Progenitor cell of endocrine pancreas (in vitro differentiated cells): ENCODE measurements at regions not wholly inside any gene's neighbourhood (a gene's known extent, or its start where the extent isn't known, plus 50 kb on each side); places are given as distances from the start of the nearest gene placed in this dataset.
A peak's percentile ranks its signal among the peaks of the same experiment; 100 is the strongest.

ENCODE experiments used
- DNase-seq: peaks from one replicate; pipeline ENCODE4 v3.0.0; 2021; ENCODE audit warnings: low spot score; ENCODE audit not compliant: unreplicated experiment
- H3K27ac Mint-ChIP-seq: 2 replicates; pipeline ENCODE4 v1.8.0; 2021; ENCODE audit warnings: mild to moderate bottlenecking, moderate library complexity, mixed read lengths
- H3K27me3 Mint-ChIP-seq: 2 replicates; pipeline ENCODE4 v1.8.0; 2021; ENCODE audit warnings: mixed read lengths
- H3K36me3 Mint-ChIP-seq: 2 replicates; pipeline ENCODE4 v1.8.0; 2022; ENCODE audit warnings: mixed read lengths; ENCODE audit not compliant: insufficient read depth
- H3K4me1 Mint-ChIP-seq: 2 replicates; pipeline ENCODE4 v1.8.0; 2021; ENCODE audit warnings: low read depth, mixed read lengths
- H3K4me3 Mint-ChIP-seq: 2 replicates; pipeline ENCODE4 v1.8.0; 2021; ENCODE audit warnings: low read depth, mild to moderate bottlenecking, moderate library complexity, mixed read lengths
- H3K9me3 Mint-ChIP-seq: 2 replicates; pipeline ENCODE4 v1.8.0; 2021; ENCODE audit warnings: low read depth, mixed read lengths
- TF ChIP-seq, protein P1 (sequence below): fragments of 200-600 bp; sonication (generic); IDR thresholded peaks from one replicate; pipeline ENCODE4 v1.5.0; 2021; ENCODE audit warnings: antibody characterized with exemption, mild to moderate bottlenecking; ENCODE audit not compliant: unreplicated experiment

GRCh38 chr1:196160066-196160795 lies 448.0 kb downstream of the KCNT2 start:
- Mint-ChIP-seq H3K9me3 (peaks cover 9% of the 10 kb centered on the region), H3K4me1 (no peaks in the 10 kb centered on the region), H3K27me3 (no peaks in the 10 kb centered on the region), H3K27ac (no peak overlapping the region), H3K4me3 (no peak overlapping the region), H3K36me3 (no peaks in the 10 kb centered on the region)
- TF ChIP-seq, protein P1, sequence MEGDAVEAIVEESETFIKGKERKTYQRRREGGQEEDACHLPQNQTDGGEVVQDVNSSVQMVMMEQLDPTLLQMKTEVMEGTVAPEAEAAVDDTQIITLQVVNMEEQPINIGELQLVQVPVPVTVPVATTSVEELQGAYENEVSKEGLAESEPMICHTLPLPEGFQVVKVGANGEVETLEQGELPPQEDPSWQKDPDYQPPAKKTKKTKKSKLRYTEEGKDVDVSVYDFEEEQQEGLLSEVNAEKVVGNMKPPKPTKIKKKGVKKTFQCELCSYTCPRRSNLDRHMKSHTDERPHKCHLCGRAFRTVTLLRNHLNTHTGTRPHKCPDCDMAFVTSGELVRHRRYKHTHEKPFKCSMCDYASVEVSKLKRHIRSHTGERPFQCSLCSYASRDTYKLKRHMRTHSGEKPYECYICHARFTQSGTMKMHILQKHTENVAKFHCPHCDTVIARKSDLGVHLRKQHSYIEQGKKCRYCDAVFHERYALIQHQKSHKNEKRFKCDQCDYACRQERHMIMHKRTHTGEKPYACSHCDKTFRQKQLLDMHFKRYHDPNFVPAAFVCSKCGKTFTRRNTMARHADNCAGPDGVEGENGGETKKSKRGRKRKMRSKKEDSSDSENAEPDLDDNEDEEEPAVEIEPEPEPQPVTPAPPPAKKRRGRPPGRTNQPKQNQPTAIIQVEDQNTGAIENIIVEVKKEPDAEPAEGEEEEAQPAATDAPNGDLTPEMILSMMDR = no peak
- no peak for DNase-seq

DNA sequence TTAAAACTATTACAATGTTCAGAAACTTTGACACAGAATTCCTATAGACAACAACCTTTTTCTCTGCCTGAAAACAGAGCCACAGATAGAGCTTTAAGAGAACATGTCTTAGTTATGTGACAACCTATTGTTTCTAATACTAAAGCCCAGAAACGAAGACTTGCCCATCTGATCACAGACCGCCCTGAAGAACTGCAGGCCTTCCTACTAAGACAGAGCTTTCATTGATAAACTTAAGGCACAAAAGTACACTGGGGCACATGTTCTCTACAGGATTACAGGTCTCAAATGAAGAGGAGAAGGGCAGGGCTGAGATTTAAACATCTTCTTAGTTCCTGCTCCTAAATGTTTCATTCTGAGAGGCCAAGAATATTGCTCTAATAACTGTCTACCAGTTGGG lies 452.7 kb downstream of the KCNT2 start:
- no peaks in the 10 kb centered on the region for H3K36me3 Mint-ChIP-seq
- no peaks in the 10 kb centered on the region for H3K27me3 Mint-ChIP-seq

DNA sequence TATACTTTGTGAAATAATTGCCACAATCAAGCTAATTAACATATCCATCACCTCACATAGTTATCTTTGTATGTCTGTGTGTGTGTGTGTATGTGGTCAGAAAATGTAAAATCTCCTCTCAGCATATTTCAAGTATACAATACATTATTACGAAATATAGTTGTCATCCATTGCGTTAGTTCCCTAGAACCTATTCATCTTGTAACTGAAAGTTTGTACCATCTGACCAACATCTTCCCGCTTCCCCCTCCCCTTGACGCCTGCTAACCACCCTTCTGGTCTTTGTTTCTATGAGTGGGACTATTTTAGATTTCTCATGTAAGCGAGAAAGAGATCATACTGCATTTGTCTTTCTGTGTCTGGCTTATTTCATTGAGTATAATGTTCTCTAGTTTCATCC lies 455.3 kb downstream of the KCNT2 start:
- TF ChIP-seq, protein P1 = no peak
- Mint-ChIP-seq H3K9me3 (no peaks in the 10 kb centered on the region), H3K4me1 (peaks cover 3% of the 10 kb centered on the region), H3K27me3 (no peaks in the 10 kb centered on the region), H3K27ac (no peak overlapping the region), H3K4me3 (no peak overlapping the region), H3K36me3 (no peaks in the 10 kb centered on the region)
- DNase-seq = no peak

More for the DNA sequence above, 452.7 kb downstream of the KCNT2 start:
- DNase-seq = no peak
- H3K27ac Mint-ChIP-seq = no peak overlapping the region
- H3K4me3 Mint-ChIP-seq = no peak overlapping the region
- TF ChIP-seq, protein P1 = no peak
- peaks cover 3% of the 10 kb centered on the region for H3K9me3 Mint-ChIP-seq
- peaks cover 3% of the 10 kb centered on the region for H3K4me1 Mint-ChIP-seq

- Mint-ChIP-seq H3K36me3 (no peaks in the 10 kb centered on the region), H3K27ac (no peak overlapping the region), H3K4me3 (no peak overlapping the region), H3K9me3 (no peaks in the 10 kb centered on the region), H3K27me3 (no peaks in the 10 kb centered on the region), H3K4me1 (peaks cover 3% of the 10 kb centered on the region)
- DNase-seq = no peak
- TF ChIP-seq, protein P1 = no peak
Observed at GRCh38 chr1:196152086-196152485, 456.2 kb downstream of the KCNT2 start.

DNA sequence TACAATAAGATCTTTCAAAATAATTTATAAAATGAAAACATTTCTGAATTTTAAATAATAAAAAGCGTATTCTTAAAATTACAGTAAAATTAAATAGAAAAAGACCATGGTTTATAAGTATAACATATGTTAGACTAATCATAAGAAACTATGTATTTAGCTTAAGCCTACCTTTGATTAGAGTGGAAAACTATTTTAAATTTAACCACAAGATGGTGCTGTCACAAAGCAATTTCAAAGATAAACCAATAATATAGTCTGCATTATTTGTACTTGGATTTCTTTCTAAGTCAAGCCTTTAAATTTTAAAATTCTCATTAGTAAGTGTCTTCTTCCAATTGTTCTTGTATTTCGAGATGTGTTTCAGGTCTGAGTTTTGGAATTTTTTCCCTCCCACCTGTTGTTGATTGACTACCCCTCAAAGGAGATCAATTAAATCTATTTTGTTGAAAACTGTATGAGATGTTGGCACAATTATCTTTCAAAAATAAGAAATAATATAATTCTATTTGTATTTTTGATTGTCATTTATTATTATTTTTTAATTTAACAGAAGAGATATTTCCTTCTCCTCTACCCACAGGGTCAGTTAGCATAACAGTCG lies 459.8 kb downstream of the KCNT2 start:
- no peaks in the 10 kb centered on the region for H3K9me3 Mint-ChIP-seq
- H3K36me3 Mint-ChIP-seq = no peaks in the 10 kb centered on the region
- H3K27ac Mint-ChIP-seq = no peak overlapping the region
- H3K27me3 Mint-ChIP-seq = no peaks in the 10 kb centered on the region
- no peak overlapping the region for H3K4me3 Mint-ChIP-seq
- no peak for DNase-seq
- TF ChIP-seq, protein P1 = peak; percentile 77
- H3K4me1 Mint-ChIP-seq = peaks cover 3% of the 10 kb centered on the region
